ENCODE measurements at regions not wholly inside any gene's neighbourhood (a gene's known extent, or its start where the extent isn't known, plus 50 kb on each side); places are given as distances from the start of the nearest gene placed in this dataset.

- ATAC-seq (ENCODE audit: low read depth) (no peak), DNase-seq (no peak)
- intact Hi-C loops (cut with micrococcal nuclease) = no loop called here
- no peak overlapping the region for H3K4me3 Mint-ChIP-seq
- no peaks in the 10 kb centered on the region for H3K36me3 Mint-ChIP-seq (ENCODE audit: low read depth)
- POLR2A ChIA-PET = interaction anchor here (0.5 to 1.1 kb wide), 3 partner anchors 16 to 989 kb away, joined by 3 read pairs; no protein-coding TSS in a partner anchor
- no peaks in the 10 kb centered on the region for H3K9me3 Mint-ChIP-seq
- H3K27me3 Mint-ChIP-seq = peaks cover 21% of the 10 kb centered on the region
- TF ChIP-seq, protein P1, sequence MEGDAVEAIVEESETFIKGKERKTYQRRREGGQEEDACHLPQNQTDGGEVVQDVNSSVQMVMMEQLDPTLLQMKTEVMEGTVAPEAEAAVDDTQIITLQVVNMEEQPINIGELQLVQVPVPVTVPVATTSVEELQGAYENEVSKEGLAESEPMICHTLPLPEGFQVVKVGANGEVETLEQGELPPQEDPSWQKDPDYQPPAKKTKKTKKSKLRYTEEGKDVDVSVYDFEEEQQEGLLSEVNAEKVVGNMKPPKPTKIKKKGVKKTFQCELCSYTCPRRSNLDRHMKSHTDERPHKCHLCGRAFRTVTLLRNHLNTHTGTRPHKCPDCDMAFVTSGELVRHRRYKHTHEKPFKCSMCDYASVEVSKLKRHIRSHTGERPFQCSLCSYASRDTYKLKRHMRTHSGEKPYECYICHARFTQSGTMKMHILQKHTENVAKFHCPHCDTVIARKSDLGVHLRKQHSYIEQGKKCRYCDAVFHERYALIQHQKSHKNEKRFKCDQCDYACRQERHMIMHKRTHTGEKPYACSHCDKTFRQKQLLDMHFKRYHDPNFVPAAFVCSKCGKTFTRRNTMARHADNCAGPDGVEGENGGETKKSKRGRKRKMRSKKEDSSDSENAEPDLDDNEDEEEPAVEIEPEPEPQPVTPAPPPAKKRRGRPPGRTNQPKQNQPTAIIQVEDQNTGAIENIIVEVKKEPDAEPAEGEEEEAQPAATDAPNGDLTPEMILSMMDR (IDR thresholded peaks at IDR 0.05) = no peak
- H3K27ac Mint-ChIP-seq = no peak overlapping the region
- peaks cover 5% of the 10 kb centered on the region for H3K4me1 Mint-ChIP-seq
- CTCF ChIA-PET = no interaction called here
Measured at GRCh38 chr17:77853191-77853977, 105.1 kb upstream of the TNRC6C start.

DNA sequence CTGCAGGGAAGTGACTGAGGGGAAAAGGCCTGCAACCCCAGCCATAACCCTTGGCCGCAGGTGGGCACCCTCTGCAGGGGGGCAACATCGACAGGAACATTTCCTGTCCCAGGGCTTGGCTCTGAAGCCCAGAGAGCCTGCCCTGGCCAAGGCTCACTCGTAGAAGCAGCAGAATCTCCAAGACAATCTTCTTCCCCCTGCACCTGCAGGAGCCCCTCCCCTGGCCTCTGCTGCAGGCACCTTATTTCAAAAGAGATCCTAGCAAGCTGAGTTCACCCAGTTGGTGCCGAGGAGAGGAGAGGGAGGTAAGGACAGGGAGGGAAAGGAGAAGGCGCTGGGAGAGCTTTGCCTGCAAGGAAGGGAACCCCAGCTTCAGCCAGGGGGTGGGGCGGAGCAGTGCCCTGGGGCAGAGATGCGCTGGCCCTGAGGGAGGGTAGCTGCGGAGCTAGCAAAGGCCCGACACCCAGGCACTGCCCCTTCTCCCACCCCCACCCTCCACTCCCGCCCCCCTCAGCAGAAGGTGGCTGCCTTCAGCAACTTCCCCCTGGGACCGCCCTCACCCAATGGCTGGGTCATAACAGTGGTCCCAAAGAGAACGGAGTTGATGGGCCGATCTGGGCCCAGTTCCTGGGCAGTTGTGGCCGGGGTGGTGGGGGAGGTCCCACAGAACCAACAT lies 104.3 kb upstream of the TNRC6C start:
- Mint-ChIP-seq H3K36me3 (ENCODE audit: low read depth) (no peaks in the 10 kb centered on the region), H3K4me3 (no peak overlapping the region), H3K27me3 (peaks cover 28% of the 10 kb centered on the region), H3K4me1 (peaks cover 5% of the 10 kb centered on the region), H3K9me3 (no peaks in the 10 kb centered on the region), H3K27ac (no peak overlapping the region)
- intact Hi-C loops (cut with micrococcal nuclease) = no loop called here
- DNase-seq (no peak), ATAC-seq (ENCODE audit: low read depth) (no peak)
- POLR2A ChIA-PET = interaction anchor here (1.1 kb wide), 1 partner anchor 16 kb away, joined by 3 read pairs; no protein-coding TSS in a partner anchor
- TF ChIP-seq, protein P1 (IDR thresholded peaks at IDR 0.05) = no peak
- CTCF ChIA-PET = no interaction called here

DNA sequence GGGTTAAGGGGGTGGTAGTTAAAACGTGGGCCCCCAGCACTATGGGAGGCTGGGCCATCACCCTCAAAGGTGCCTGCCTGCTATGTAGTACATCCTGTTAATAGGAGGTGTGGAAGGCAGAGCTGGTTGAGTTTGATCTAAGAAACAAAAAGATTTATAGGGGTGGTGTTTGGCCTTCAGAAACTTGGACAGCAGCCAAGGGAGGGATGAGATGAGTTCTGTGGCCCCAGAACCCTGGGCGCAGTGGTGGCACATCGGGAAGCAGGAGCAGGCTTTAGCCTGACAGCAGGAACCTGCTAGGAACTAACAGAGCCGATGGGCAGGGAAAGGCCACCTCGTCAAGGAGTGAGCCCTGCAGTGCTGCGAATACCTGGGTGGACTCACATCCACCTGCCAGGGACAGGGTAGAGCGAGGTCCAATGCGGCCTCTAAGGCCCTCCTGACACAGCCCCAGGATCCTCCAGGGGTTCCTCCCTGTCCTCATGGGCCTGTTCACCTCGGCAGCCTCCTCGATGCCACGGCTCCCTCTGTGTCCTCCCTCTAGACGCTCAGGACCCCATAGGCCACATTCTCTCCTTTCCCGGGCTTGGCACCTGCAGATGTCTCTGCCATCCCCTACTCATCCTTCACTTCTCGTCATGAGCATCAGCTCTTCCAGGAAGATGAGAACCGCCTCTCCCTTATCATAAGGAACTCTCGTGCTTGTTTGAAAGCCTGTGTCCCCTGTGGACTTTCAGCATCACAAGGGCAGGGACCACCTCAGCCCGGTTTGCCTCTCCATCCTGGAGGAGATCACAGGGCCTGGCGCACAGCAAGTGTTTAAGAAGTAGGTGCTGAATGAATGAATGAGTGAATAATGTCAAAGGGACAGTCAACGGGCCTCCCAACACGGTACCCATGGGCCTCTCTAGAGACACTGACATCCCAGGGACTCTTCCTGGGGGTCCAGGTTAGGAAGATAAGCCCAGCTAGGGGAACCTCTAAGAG lies 103.5 kb upstream of the TNRC6C start:
- H3K36me3 Mint-ChIP-seq (ENCODE audit: low read depth) = no peaks in the 10 kb centered on the region
- CTCF ChIA-PET = no interaction called here
- H3K4me3 Mint-ChIP-seq = no peak overlapping the region
- H3K27ac Mint-ChIP-seq = no peak overlapping the region
- intact Hi-C loops (cut with micrococcal nuclease) = no loop called here
- H3K4me1 Mint-ChIP-seq = peaks cover 5% of the 10 kb centered on the region
- peaks cover 34% of the 10 kb centered on the region for H3K27me3 Mint-ChIP-seq
- no peak for ATAC-seq (ENCODE audit: low read depth)
- POLR2A ChIA-PET = interaction anchor here (1.1 kb wide), 1 partner anchor 15 kb away, joined by 3 read pairs; no protein-coding TSS in a partner anchor
- TF ChIP-seq, protein P1 (IDR thresholded peaks at IDR 0.05) = no peak
- no peaks in the 10 kb centered on the region for H3K9me3 Mint-ChIP-seq
- DNase-seq = no peak

DNA sequence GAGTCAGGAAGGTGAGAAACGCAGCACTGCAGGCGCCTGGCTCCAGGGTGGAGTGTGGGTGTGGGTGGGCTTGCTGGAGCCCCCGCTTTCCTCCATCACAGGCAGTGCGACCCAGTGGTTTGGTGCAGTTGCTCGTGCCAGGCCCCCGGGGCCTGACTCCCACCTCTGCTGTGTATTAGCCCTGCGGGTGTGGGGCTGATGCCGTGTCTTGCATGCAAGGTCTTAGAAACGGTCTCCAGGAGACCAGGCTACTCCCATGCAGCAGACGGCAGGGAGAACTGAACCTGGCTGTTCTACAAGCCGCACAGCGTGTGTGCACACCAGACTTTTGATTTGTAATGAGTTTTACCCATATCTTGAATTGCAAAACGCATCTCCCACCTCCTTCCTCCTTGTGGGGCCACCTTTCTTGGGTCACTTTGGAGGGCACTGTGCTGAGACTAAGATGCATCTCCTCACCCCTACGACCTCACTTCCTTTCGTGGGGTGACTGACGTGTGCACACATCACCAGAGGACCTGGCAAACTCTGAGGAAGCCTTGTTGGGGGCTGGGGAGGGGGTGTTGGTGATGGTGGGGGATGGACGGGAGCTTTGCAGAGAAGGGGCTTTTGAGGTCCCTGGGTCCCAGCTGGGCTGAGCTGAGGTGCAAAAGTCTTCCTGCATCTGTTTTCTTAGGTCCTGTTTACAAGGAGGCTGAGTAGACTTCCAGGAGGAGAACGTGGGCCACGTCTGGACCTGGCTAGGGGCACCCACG lies 101.8 kb upstream of the TNRC6C start:
- Mint-ChIP-seq H3K27me3 (peaks cover 47% of the 10 kb centered on the region), H3K4me3 (no peak overlapping the region), H3K4me1 (peaks cover 5% of the 10 kb centered on the region), H3K9me3 (no peaks in the 10 kb centered on the region), H3K27ac (no peak overlapping the region), H3K36me3 (ENCODE audit: low read depth) (no peaks in the 10 kb centered on the region)
- ATAC-seq (ENCODE audit: low read depth) (no peak), DNase-seq (no peak)
- intact Hi-C loops (cut with micrococcal nuclease) = no loop called here
- TF ChIP-seq, protein P1 (IDR thresholded peaks at IDR 0.05) = no peak
- ChIA-PET POLR2A (no interaction called here), CTCF (no interaction called here)

Data from activated B cell treated with CpG ODN at 0.5 μM for 24 hours (primary cell).